Esophagus squamous epithelium (tissue), 4 donors: ENCODE measurements at regions not wholly inside any gene's neighbourhood (a gene's known extent, or its start where the extent isn't known, plus 50 kb on each side); places are given as distances from the start of the nearest gene placed in this dataset.
"Not testable (repeated sequence)": the region's sequence is repeated elsewhere in the genome, so short reads cannot be mapped to it uniquely, and the experiment has no call there.

Experiments
- POLR2A ChIP-seq, 4 donors: fragments of 450-650 bp; IDR thresholded peaks; one replicate each; pipeline ENCODE4 v1.6.1; 2017; ENCODE audit warnings: antibody characterized with exemption in 4 of 4, mild to moderate bottlenecking in 4 of 4, moderate library complexity in 3 of 4
- TF ChIP-seq, protein P1 (sequence below), 6 experiments: fragments of 450-650 bp in 4 of 6; fragments of 200-600 bp in 2 of 6; sonication (generic) in 2 of 6; IDR thresholded peaks; one replicate each; pipeline ENCODE4 v1.5.1; 2016 to 2019; ENCODE audit warnings: antibody characterized with exemption in 6 of 6, mild to moderate bottlenecking in 4 of 6, moderate library complexity in 4 of 6

DNA sequence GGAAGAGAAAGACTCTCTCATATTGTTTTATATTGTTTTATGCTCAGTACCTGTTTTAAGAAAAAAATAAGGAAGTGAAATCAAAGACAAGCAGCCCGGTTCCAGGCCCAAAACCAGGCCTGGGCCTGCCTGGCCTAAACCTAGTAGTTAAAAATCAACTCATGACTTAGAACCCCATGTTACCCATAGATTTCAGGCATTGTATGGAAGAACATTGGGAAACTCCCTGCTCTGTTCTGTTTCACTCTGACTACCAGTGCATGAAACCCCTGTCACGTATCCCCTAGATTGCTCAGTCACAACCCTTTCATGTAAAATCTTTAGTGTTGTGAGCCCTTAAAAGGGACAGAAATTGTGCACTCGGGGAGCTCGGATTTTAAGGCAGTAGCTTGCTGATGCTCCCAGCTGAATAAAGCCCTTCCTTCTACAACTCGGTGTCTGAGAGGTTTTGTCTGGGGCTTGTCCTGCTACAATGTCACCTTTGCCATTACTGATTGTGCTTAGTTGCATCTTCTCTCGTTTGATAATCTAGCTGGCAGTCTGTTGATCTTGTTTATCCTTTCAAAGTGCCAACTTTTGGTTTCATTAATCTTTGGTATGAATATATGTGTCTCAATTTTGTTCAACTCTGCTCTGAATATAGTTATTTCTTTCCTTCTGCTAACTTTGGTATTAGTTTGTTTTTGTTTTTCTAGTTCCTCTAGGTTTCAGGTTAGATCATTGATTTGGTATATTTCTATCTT, 842.8 kb upstream of the NDST4 start:
- TF ChIP-seq, protein P1, sequence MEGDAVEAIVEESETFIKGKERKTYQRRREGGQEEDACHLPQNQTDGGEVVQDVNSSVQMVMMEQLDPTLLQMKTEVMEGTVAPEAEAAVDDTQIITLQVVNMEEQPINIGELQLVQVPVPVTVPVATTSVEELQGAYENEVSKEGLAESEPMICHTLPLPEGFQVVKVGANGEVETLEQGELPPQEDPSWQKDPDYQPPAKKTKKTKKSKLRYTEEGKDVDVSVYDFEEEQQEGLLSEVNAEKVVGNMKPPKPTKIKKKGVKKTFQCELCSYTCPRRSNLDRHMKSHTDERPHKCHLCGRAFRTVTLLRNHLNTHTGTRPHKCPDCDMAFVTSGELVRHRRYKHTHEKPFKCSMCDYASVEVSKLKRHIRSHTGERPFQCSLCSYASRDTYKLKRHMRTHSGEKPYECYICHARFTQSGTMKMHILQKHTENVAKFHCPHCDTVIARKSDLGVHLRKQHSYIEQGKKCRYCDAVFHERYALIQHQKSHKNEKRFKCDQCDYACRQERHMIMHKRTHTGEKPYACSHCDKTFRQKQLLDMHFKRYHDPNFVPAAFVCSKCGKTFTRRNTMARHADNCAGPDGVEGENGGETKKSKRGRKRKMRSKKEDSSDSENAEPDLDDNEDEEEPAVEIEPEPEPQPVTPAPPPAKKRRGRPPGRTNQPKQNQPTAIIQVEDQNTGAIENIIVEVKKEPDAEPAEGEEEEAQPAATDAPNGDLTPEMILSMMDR (IDR thresholded peaks at IDR 0.05) = not testable (repeated sequence)
- not testable (repeated sequence) for TF ChIP-seq POLR2A (IDR thresholded peaks at IDR 0.05)
